ENCODE measurements at regions not wholly inside any gene's neighbourhood (a gene's known extent, or its start where the extent isn't known, plus 50 kb on each side); places are given as distances from the start of the nearest gene placed in this dataset.

GRCh38 chr10:30158325-30158960, 99.1 kb upstream of the JCAD start:
- no peak for TF ChIP-seq EP300 (IDR thresholded peaks at IDR 0.05; ENCODE audit: low read depth)
- no peak for TF ChIP-seq CTCF (IDR thresholded peaks at IDR 0.05)

Data from transverse colon (tissue), 3 donors.